ENCODE measurements at regions not wholly inside any gene's neighbourhood (a gene's known extent, or its start where the extent isn't known, plus 50 kb on each side); places are given as distances from the start of the nearest gene placed in this dataset.
"Not testable (repeated sequence)": the region's sequence is repeated elsewhere in the genome, so short reads cannot be mapped to it uniquely, and the experiment has no call there.

DNA sequence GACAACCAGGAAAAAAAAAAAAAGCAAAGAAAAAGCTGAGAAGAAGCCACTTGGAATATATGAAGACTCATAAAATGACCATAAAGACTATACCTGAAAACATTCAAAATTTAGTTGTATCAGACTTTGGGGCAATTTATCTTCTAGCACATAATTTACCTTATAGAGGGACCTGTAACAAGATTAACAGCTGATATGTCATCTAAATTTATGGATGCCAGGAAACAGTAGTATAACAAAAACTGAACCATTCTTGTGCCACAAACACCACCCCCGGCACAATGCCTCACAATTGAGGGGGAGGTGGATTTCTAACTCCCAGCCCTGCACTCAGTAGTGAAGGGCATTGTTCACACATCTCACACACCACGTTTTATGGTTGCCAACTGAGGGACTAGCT, 1352.0 kb downstream of the BRINP3 start:
- 49 to 75% methylated on average over 2 of the region's 2 CpGs for WGBS, 2 donors
- TF ChIP-seq POLR2A (IDR thresholded peaks at IDR 0.05): no peak
- TF ChIP-seq EP300 (IDR thresholded peaks at IDR 0.05): no peak
- TF ChIP-seq, protein P1, sequence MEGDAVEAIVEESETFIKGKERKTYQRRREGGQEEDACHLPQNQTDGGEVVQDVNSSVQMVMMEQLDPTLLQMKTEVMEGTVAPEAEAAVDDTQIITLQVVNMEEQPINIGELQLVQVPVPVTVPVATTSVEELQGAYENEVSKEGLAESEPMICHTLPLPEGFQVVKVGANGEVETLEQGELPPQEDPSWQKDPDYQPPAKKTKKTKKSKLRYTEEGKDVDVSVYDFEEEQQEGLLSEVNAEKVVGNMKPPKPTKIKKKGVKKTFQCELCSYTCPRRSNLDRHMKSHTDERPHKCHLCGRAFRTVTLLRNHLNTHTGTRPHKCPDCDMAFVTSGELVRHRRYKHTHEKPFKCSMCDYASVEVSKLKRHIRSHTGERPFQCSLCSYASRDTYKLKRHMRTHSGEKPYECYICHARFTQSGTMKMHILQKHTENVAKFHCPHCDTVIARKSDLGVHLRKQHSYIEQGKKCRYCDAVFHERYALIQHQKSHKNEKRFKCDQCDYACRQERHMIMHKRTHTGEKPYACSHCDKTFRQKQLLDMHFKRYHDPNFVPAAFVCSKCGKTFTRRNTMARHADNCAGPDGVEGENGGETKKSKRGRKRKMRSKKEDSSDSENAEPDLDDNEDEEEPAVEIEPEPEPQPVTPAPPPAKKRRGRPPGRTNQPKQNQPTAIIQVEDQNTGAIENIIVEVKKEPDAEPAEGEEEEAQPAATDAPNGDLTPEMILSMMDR (IDR thresholded peaks at IDR 0.05): no peak
- no peak for TF ChIP-seq POLR2AphosphoS5 (IDR thresholded peaks at IDR 0.05)

DNA sequence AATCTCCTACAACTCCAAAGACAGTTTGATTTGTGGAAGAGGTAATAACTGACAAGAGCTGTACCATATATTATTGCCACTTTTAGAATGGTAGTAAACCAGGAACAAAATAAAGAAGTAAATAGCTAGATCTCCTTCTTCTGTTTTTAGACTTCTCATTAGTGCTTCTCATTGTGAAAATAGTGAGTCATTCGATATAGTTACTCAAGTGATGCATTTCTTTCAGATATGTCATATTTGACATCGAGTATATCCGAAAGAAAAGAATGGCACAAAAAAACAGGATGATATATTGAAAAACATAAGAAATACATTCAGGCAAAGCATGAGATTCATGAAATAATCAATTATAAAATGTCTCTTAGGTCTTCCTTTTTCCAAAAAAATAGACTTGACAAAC, 1346.1 kb downstream of the BRINP3 start:
- no peak overlapping the region for H3K4me3 ChIP-seq
- no peaks in the 10 kb centered on the region for H3K36me3 ChIP-seq
- H3K4me1 ChIP-seq: no peaks in the 10 kb centered on the region
- H3K9me3 ChIP-seq: no peaks in the 10 kb centered on the region
- no peak overlapping the region for H3K27ac ChIP-seq
- no peaks in the 10 kb centered on the region for H3K27me3 ChIP-seq
- intact Hi-C loops (cut with DNase I): no loop called here
- 87 to 95% methylated on average over 3 of the region's 3 CpGs for WGBS, 2 donors
- DNase-seq: no peak
- TF ChIP-seq POLR2A (IDR thresholded peaks at IDR 0.05) (no peak), POLR2AphosphoS5 (IDR thresholded peaks at IDR 0.05) (no peak)
- TF ChIP-seq, protein P1 (IDR thresholded peaks at IDR 0.05): no peak

More for the DNA sequence above, 1352.0 kb downstream of the BRINP3 start:
- Histone ChIP-seq H3K27ac (no peak overlapping the region), H3K4me1 (no peaks in the 10 kb centered on the region), H3K4me3 (no peak overlapping the region), H3K9me3 (no peaks in the 10 kb centered on the region), H3K27me3 (no peaks in the 10 kb centered on the region), H3K36me3 (no peaks in the 10 kb centered on the region)
- intact Hi-C loops (cut with DNase I): no loop called here
- no peak for DNase-seq

DNA sequence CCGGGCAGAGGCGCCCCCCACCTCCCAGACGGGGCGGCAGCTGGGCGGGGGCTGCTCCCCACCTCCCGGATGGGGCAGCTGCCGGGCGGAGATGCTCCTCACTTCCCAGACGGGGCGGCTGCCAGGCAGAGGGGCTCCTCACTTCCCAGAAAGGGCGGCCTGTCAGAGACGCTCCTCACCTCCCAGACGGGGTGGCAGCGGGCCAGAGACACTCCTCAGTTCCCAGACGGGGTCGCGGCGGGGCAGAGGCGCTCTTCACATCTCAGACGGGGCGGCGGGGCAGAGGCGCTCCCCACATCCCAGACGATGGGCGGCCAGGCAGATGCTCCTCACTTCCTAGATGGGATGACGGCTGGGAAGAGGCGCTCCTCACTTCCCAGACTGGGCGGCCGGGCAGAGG, 1337.9 kb downstream of the BRINP3 start:
- H3K27me3 ChIP-seq; H3K27ac ChIP-seq; H3K9me3 ChIP-seq; H3K4me1 ChIP-seq; H3K4me3 ChIP-seq; DNase-seq; H3K36me3 ChIP-seq; intact Hi-C loops (cut with DNase I): not testable (repeated sequence)
- 96 to 97% methylated on average over 29 of the region's 29 CpGs for WGBS, 2 donors

DNA sequence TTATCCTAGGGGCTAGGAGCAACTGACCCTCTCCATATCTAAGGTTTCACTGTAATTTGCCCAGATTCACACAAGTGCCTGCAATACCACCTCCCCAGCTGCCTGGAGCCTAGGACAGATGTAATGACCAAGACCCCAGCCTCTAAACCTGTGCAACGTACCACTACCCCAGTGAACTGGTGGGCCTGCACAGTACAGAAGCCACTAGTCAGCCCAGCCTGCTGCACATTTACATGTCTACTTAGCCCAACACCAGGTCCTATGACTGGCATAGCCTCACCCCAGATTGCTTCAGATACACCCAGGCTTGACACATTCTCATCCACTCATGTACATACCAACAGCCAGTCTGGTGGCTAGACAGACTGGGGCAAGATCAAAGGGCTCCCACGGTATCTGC, 1336.6 kb downstream of the BRINP3 start:
- no peaks in the 10 kb centered on the region for H3K4me1 ChIP-seq
- no peak for DNase-seq
- H3K27me3 ChIP-seq: no peaks in the 10 kb centered on the region
- H3K9me3 ChIP-seq: no peaks in the 10 kb centered on the region
- no peaks in the 10 kb centered on the region for H3K36me3 ChIP-seq
- WGBS, 2 donors: 53 to 74% methylated on average over 2 of the region's 2 CpGs
- intact Hi-C loops (cut with DNase I): no loop called here
- TF ChIP-seq POLR2A (IDR thresholded peaks at IDR 0.05): no peak
- no peak for TF ChIP-seq EP300 (IDR thresholded peaks at IDR 0.05)
- no peak for TF ChIP-seq POLR2AphosphoS5 (IDR thresholded peaks at IDR 0.05)
- TF ChIP-seq, protein P1 (IDR thresholded peaks at IDR 0.05): no peak
- no peak overlapping the region for H3K4me3 ChIP-seq
- no peak overlapping the region for H3K27ac ChIP-seq

DNA sequence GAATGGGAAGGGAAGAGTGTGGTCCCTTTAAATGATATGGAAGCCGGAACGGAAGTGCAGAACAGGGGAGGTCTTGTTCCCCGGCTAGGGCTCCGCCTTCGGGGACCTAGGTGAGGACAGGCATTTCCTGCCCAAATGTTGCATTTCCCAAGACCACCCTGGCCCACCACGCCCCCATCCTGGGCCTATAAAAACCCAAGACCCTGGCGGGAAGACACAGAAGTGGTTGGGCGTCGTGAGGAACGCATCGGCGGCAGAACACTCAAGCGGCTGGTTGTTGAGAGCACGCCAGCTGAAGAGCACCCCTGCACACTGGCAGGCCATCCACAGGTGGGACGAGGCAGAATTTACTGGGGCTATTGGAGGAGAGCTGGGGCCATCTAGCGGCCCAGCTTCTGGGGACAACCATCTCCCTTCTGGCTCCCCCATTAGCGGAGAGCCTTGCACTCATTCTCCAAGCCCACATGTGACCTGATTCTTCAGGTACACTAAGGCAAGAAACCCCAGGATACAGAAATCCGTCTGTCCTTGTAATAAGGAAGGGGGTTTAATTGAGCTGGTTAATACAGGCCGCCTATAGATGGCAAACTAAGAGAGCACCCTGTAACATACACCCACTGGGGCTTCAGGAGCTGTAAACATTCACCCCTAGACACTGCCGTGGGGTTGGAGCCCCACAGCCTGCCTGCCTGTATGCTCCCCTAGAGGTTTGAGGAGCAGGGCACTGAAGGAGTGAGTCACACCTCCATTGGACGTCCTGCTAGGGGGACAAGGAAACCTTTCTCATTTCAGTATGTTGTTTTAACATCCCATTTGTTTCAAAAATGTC, 1327.9 kb downstream of the BRINP3 start:
- Histone ChIP-seq H3K4me1 (no peaks in the 10 kb centered on the region), H3K27ac (no peak overlapping the region), H3K9me3 (no peaks in the 10 kb centered on the region), H3K4me3 (no peak overlapping the region), H3K36me3 (no peaks in the 10 kb centered on the region), H3K27me3 (no peaks in the 10 kb centered on the region)
- 70 to 85% methylated on average over 21 of the region's 21 CpGs for whole genome bisulfite sequencing, 2 donors
- no peak for DNase-seq
- no peak for TF ChIP-seq POLR2AphosphoS5 (IDR thresholded peaks at IDR 0.05)
- TF ChIP-seq POLR2A (IDR thresholded peaks at IDR 0.05): no peak
- TF ChIP-seq, protein P1 (IDR thresholded peaks at IDR 0.05): no peak
- no peak for TF ChIP-seq EP300 (IDR thresholded peaks at IDR 0.05)
- intact Hi-C loops (cut with DNase I): no loop called here

Data from sigmoid colon (tissue), 6 donors.